HG02973 (cell line): ENCODE measurements at regions not wholly inside any gene's neighbourhood (a gene's known extent, or its start where the extent isn't known, plus 50 kb on each side); places are given as distances from the start of the nearest gene placed in this dataset.
"Not testable (repeated sequence)": the region's sequence is repeated elsewhere in the genome, so short reads cannot be mapped to it uniquely, and the experiment has no call there.

ENCODE experiments used
- ATAC-seq: cut with Tn5 transposase; IDR thresholded peaks from one replicate; pipeline ENCODE4 v1.9.1; 2021; ENCODE audit warnings: moderate library complexity; ENCODE audit not compliant: unreplicated experiment

GRCh38 chr2:43074592-43075053 lies 151.8 kb downstream of the ZFP36L2 start:
- ATAC-seq = no peak

- ATAC-seq = no peak
Measured at GRCh38 chr2:43074052-43074451, 152.4 kb downstream of the ZFP36L2 start.

GRCh38 chr2:43073401-43073825 lies 153.0 kb downstream of the ZFP36L2 start:
- ATAC-seq = no peak

- ATAC-seq = no peak
Measured at GRCh38 chr2:43071599-43072550, 154.5 kb downstream of the ZFP36L2 start.

- no peak for ATAC-seq
Measured at GRCh38 chr2:43070676-43071502, 155.5 kb downstream of the ZFP36L2 start.

- ATAC-seq = no peak
Measured at GRCh38 chr2:43070030-43070429, 156.4 kb downstream of the ZFP36L2 start.

- ATAC-seq = no peak
Measured at GRCh38 chr2:43068631-43069517, 157.5 kb downstream of the ZFP36L2 start.

GRCh38 chr2:43068041-43068533 lies 158.3 kb downstream of the ZFP36L2 start:
- no peak for ATAC-seq

GRCh38 chr2:43067254-43068040 lies 159.0 kb downstream of the ZFP36L2 start:
- no peak for ATAC-seq

- ATAC-seq = not testable (repeated sequence)
Measured at GRCh38 chr2:43066541-43067253, 159.7 kb downstream of the ZFP36L2 start.

GRCh38 chr2:43065871-43066270 lies 160.5 kb downstream of the ZFP36L2 start:
- no peak for ATAC-seq

- ATAC-seq = no peak
Measured at GRCh38 chr2:43065036-43065435, 161.4 kb downstream of the ZFP36L2 start.

GRCh38 chr2:43063096-43063495 lies 163.3 kb downstream of the ZFP36L2 start:
- ATAC-seq = not testable (repeated sequence)

- ATAC-seq = no peak
Measured at GRCh38 chr2:43062058-43062457, 164.3 kb downstream of the ZFP36L2 start.

- no peak for ATAC-seq
Measured at GRCh38 chr2:43060390-43061016, 165.9 kb downstream of the ZFP36L2 start.

GRCh38 chr2:43059183-43059897 lies 167.1 kb downstream of the ZFP36L2 start:
- ATAC-seq = no peak

- ATAC-seq = no peak
Measured at GRCh38 chr2:43058726-43059110, 167.7 kb downstream of the ZFP36L2 start.
